HUES64 (cell line): ENCODE measurements at regions not wholly inside any gene's neighbourhood (a gene's known extent, or its start where the extent isn't known, plus 50 kb on each side); places are given as distances from the start of the nearest gene placed in this dataset.

Experiments
- H3K27ac ChIP-seq: 2 replicates; pipeline ENCODE4 v1.7.0; 2013; ENCODE audit warnings: low read depth, low read length, inconsistent platforms
- H3K27me3 ChIP-seq: 2 replicates; pipeline ENCODE4 v1.6.1; 2013; ENCODE audit warnings: mild to moderate bottlenecking, low read length; ENCODE audit not compliant: insufficient read depth
- H3K36me3 ChIP-seq: 2 replicates; pipeline ENCODE4 v1.6.1; 2013; ENCODE audit warnings: mild to moderate bottlenecking, low read length; ENCODE audit not compliant: insufficient read depth
- H3K4me1 ChIP-seq: 2 replicates; pipeline ENCODE4 v1.6.1; 2013; ENCODE audit warnings: mild to moderate bottlenecking, low read length, moderate library complexity; ENCODE audit not compliant: insufficient read depth
- H3K4me3 ChIP-seq: 2 replicates; pipeline ENCODE4 v1.5.1; 2013; ENCODE audit warnings: mild to moderate bottlenecking, low read length, moderate library complexity
- H3K9ac ChIP-seq: 2 replicates; pipeline ENCODE4 v1.6.1; 2013; ENCODE audit warnings: mild to moderate bottlenecking, low read depth, low read length
- H3K9me3 ChIP-seq: 2 replicates; pipeline ENCODE4 v1.6.1; 2013; ENCODE audit warnings: low read depth, low read length; ENCODE audit not compliant: insufficient read depth
- WGBS: fragments of 150-250, 120-280 bp; methylation state at CpG from one replicate; pipeline ENCODE4 v1.1.7; 2013; ENCODE audit warnings: missing lambda C conversion rate; 5-methylcytosine and 5-hydroxymethylcytosine counted together

GRCh38 chr12:75825686-75826085, 205.9 kb downstream of the PHLDA1 start:
- H3K27ac ChIP-seq = no peak overlapping the region
- H3K27me3 ChIP-seq = no peaks in the 10 kb centered on the region
- no peak overlapping the region for H3K9ac ChIP-seq
- no peak overlapping the region for H3K4me3 ChIP-seq
- no peaks in the 10 kb centered on the region for H3K36me3 ChIP-seq
- peaks cover 5% of the 10 kb centered on the region; the same call in 1 of the 2 replicates for H3K4me1 ChIP-seq
- H3K9me3 ChIP-seq = no peaks in the 10 kb centered on the region
- WGBS = 94% methylated on average over 4 of the region's 4 CpGs

DNA sequence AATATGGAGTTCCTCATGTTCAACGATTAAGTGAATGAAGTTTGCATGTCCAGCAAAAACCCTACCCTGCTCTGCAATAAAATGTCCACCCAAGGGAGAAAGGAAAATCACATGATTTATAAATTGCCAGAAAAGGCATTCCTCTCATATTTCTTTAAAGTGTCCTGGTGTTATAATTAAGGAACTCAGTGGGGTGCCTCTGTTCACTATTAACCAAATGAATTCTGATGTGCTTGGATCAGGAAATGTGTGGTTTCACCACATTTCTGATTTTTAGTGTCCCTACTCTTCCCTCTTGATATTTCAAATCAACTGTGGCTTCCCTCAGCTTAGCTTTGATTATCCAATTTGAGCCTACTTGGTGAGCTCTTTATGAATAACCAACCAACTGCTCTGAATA, 208.1 kb downstream of the PHLDA1 start:
- WGBS = 100% methylated on average over 1 of the region's 1 CpG
- Histone ChIP-seq H3K36me3 (no peaks in the 10 kb centered on the region), H3K27ac (no peak overlapping the region), H3K4me1 (peaks cover 17% of the 10 kb centered on the region), H3K27me3 (no peaks in the 10 kb centered on the region), H3K9ac (no peak overlapping the region), H3K9me3 (no peaks in the 10 kb centered on the region), H3K4me3 (no peak overlapping the region)

GRCh38 chr12:75822416-75822815, 209.2 kb downstream of the PHLDA1 start:
- H3K27ac ChIP-seq = no peak overlapping the region
- H3K36me3 ChIP-seq = no peaks in the 10 kb centered on the region
- no peaks in the 10 kb centered on the region for H3K27me3 ChIP-seq
- H3K9ac ChIP-seq = no peak overlapping the region
- WGBS = 94% methylated on average over 3 of the region's 3 CpGs
- H3K9me3 ChIP-seq = no peaks in the 10 kb centered on the region
- peaks cover 17% of the 10 kb centered on the region for H3K4me1 ChIP-seq
- H3K4me3 ChIP-seq = no peak overlapping the region

DNA sequence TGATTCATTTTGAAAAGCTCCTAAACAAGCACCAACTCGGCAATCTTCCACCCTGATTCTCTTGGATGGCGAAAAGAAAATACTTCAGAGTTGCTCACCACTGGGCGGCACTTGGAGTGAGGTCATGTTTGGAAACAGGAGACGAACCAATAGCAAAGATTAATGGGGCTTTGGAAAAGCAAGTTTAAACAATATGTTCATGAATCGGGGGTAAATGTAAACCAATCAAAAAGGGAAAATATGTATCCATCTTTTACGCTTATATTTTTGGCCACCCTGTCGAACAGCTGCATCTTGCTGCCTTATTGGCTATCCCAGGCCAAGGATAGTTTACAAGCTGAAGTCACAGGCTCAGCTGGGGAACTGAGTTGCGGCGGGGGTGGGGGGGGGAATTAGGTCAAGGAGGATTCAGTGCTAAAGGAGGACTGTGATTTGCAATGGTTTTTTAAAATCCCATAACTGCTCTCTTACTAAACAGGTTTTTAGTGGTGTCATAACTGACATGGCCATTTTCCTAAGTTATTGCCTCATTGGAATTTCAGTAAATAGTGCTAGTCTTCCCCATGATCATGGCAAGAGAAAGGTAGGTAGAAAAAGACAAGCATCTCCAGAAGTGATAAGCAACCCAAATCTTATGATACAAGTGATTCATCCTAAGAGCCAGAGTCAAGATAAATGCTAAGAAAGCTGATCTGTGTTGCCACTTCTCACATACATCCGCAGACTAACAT, 210.6 kb downstream of the PHLDA1 start:
- H3K4me3 ChIP-seq = no peak overlapping the region
- H3K9me3 ChIP-seq = no peaks in the 10 kb centered on the region
- H3K27me3 ChIP-seq = no peaks in the 10 kb centered on the region
- H3K9ac ChIP-seq = no peak overlapping the region
- H3K36me3 ChIP-seq = no peaks in the 10 kb centered on the region
- 91% methylated on average over 10 of the region's 10 CpGs for WGBS
- peaks cover 17% of the 10 kb centered on the region for H3K4me1 ChIP-seq
- H3K27ac ChIP-seq = no peak overlapping the region

DNA sequence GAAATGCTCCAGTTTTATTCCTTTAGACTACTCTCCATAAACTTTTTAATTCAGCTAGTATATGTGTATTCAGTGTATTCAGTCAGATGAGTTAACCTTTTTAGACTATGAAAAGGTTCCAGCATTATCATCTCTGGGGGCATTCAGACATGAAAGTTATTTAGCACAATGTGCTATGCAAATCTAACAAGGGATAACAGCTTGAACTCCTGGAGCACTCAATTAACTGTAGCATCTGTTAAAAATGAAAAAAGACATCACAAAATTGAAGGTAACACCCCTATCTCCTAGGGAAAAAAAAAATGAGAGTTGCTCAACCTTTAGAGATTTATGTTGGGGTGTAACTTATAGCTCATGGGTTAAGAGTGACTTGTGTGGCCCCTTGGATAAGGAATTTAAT, 211.5 kb downstream of the PHLDA1 start:
- Histone ChIP-seq H3K27me3 (no peaks in the 10 kb centered on the region), H3K4me3 (no peak overlapping the region), H3K27ac (no peak overlapping the region), H3K9ac (no peak overlapping the region), H3K4me1 (peaks cover 20% of the 10 kb centered on the region), H3K36me3 (no peaks in the 10 kb centered on the region), H3K9me3 (no peaks in the 10 kb centered on the region)

GRCh38 chr12:75819512-75819911, 212.1 kb downstream of the PHLDA1 start:
- H3K27ac ChIP-seq = no peak overlapping the region
- H3K27me3 ChIP-seq = no peaks in the 10 kb centered on the region
- 88% methylated on average over 5 of the region's 5 CpGs for WGBS
- no peaks in the 10 kb centered on the region for H3K9me3 ChIP-seq
- no peak overlapping the region for H3K4me3 ChIP-seq
- no peaks in the 10 kb centered on the region for H3K36me3 ChIP-seq
- H3K9ac ChIP-seq = no peak overlapping the region
- H3K4me1 ChIP-seq = peaks cover 24% of the 10 kb centered on the region

DNA sequence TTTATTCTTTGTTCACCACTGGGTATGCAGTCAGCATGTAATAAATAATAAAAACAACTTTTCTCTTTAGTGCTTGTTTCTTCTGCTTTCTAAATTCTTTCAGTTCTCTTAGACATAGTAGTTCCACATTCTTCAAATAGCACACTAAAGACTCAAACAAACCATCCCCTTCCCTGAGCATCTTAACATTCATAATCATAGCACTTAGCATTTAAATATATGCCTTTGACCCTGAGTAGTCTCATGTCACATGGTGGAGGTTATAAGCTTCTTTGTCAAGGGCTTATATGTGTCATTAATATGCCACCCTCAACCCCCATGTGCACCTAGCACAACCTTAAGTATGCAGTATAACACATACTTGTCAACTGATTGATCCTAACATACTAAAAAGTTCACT, 212.7 kb downstream of the PHLDA1 start:
- Histone ChIP-seq H3K27ac (no peak overlapping the region), H3K4me1 (peaks cover 24% of the 10 kb centered on the region), H3K27me3 (peaks cover 5% of the 10 kb centered on the region; the same call in 1 of the 2 replicates), H3K36me3 (no peaks in the 10 kb centered on the region), H3K9ac (no peak overlapping the region), H3K4me3 (no peak overlapping the region), H3K9me3 (no peaks in the 10 kb centered on the region)

DNA sequence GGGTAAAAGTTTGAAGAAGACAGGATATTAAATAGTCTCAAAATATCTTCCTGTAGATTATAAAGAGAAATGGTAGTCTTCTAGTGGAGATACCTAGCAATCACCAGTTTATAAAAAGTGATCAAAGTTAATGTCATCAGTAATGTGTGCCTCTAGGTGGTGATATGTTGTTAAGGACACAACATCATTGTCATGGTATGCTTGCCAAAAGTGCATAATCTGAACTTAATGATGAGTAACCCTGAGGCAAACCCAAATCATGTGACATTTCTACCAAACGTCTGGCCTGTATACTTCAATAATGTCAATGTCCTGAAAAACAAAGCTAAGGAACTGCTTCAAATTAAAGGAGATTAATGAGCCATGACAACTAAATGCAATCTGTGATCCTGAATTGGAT, 214.7 kb downstream of the PHLDA1 start:
- no peak overlapping the region for H3K9ac ChIP-seq
- H3K9me3 ChIP-seq = no peaks in the 10 kb centered on the region
- WGBS = 94% methylated on average over 1 of the region's 1 CpG
- H3K4me3 ChIP-seq = no peak overlapping the region
- peaks cover 32% of the 10 kb centered on the region for H3K4me1 ChIP-seq
- H3K27ac ChIP-seq = no peak overlapping the region
- H3K36me3 ChIP-seq = no peaks in the 10 kb centered on the region
- H3K27me3 ChIP-seq = peaks cover 9% of the 10 kb centered on the region; the same call in 1 of the 2 replicates

- no peak overlapping the region for H3K4me3 ChIP-seq
- no peaks in the 10 kb centered on the region for H3K36me3 ChIP-seq
- no peak overlapping the region for H3K9ac ChIP-seq
- H3K4me1 ChIP-seq = peaks cover 32% of the 10 kb centered on the region
- H3K27ac ChIP-seq = no peak overlapping the region
- peaks cover 9% of the 10 kb centered on the region; the same call in 1 of the 2 replicates for H3K27me3 ChIP-seq
- 90% methylated on average over 1 of the region's 1 CpG for WGBS
- no peaks in the 10 kb centered on the region for H3K9me3 ChIP-seq
Observed at GRCh38 chr12:75815756-75816155, 215.8 kb downstream of the PHLDA1 start.

DNA sequence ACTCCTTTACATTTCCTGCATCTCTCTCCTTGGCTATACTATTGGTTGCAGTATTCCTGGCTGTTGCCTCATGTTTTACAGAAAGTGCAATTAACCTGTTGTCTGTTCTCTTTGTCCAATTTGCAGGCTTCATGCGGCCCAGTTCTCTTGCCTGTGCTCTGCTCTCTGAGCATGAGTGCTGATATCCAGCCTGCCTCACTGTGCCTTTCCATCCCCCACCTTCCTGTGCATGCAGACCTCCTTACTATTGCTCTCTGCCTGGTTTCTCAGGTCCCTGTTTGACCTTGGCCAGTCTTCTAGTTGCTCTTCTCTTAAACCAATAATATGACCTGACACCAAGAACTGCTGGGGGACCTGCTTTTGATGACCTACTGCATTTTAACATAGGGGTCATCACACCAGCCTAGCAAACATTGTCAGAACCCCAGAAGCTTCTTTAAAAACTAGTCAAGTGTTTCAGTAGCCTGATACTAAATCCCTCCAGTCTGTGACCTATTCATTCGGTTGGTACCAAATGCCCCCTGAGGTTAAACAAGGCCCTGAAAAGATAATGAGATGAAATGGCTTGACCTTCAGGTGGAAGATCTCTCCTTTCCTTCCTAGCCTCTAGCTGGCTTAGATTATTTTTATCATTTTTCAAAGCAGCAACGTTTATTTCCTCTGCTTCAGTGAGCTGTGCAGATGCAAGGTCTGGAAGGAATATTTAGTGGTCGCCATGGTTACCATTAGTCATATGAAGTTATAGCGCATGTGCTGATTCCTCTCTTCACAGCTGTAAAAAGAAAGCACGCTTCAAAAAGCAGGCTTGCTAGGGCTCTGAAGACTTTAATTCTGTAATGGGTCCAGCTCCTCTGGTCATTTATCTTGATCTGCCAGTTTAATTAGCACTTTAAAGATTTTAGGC, 216.5 kb downstream of the PHLDA1 start:
- H3K9ac ChIP-seq = no peak overlapping the region
- H3K9me3 ChIP-seq = no peaks in the 10 kb centered on the region
- 90% methylated on average over 6 of the region's 6 CpGs for WGBS
- H3K27ac ChIP-seq = no peak overlapping the region
- no peak overlapping the region for H3K4me3 ChIP-seq
- H3K4me1 ChIP-seq = peaks cover 30% of the 10 kb centered on the region
- H3K36me3 ChIP-seq = no peaks in the 10 kb centered on the region
- H3K27me3 ChIP-seq = peaks cover 9% of the 10 kb centered on the region; the same call in 1 of the 2 replicates

DNA sequence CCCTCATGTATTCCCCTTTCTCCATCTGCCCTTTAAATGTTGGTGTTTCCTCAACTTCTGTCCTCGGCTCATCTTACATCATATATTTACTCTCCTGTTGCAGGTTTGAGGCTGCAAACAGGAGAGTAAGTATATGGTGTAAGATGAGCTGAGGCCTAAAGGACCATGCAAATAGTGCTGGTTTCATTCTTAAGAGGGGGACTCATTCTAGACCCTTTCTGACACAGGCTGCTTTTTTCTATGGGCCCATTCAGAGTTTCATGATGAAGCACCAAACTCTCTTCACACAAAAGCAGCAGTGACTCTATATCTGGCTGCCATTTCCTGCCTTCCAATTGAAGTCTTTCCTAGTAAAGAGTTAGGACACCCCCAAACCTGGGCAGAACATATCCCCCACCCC, 218.5 kb downstream of the PHLDA1 start:
- WGBS = 50% methylated on average over 1 of the region's 1 CpG
- Histone ChIP-seq H3K9ac (no peak overlapping the region), H3K4me3 (no peak overlapping the region), H3K36me3 (no peaks in the 10 kb centered on the region), H3K9me3 (peaks cover 6% of the 10 kb centered on the region; the same call in 1 of the 2 replicates), H3K4me1 (peaks cover 35% of the 10 kb centered on the region), H3K27me3 (peaks cover 9% of the 10 kb centered on the region; the same call in 1 of the 2 replicates), H3K27ac (no peak overlapping the region)
